Skeletal muscle cell (primary cell): ENCODE measurements at regions not wholly inside any gene's neighbourhood (a gene's known extent, or its start where the extent isn't known, plus 50 kb on each side); places are given as distances from the start of the nearest gene placed in this dataset.

ENCODE experiments used
- DNase-seq: peaks from one replicate; pipeline ENCODE4 v3.0.0-alpha.2; 2010; ENCODE audit warnings: low read depth
- H3K4me3 ChIP-seq: 2 replicates; pipeline ENCODE4 v1.5.1; 2011; ENCODE audit warnings: low read depth, mild to moderate bottlenecking, control low read depth, low read length, moderate library complexity

DNA sequence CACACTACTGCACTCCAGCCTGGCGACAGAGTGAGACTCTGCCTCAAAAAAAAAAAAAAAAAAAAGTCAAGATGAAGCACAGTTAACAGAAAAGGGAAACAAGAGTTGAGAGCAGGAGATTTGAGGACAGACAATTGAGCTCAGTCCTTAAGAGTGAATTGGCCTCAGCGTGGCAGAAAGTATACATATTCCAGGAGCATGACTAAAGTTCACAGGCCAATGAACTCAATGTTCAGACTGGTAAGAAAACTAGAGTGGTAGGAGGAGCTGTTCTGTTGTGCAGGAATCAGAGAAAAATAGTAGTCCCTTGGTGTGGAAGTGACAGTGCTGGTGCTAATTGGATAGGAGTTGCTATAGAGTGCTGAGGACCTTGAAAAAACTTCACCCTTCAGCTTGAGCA, 60.0 kb downstream of the NRN1 start:
- H3K4me3 ChIP-seq: no peak overlapping the region
- no peak for DNase-seq

GRCh38 chr6:5946181-5946580, 60.5 kb downstream of the NRN1 start:
- no peak for DNase-seq
- H3K4me3 ChIP-seq: no peak overlapping the region

DNA sequence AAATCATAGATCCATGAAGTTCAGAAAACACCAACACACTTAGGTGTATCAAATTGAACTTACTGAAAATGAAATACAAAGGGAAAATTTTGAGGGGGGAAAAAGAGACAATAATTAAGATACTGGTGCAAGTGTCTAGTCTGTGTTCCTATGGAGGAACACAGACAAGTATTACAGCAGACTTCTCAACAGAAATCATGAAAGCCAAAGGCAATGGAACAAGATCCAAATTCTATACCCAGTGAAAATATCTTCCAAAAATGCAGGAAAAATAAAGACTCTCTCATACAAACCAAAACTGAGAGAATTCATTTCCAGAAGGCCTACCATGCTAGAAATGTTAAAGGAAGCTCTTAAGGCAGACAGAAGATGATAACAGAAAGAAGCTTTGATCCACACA, 63.1 kb downstream of the NRN1 start:
- no peak for DNase-seq
- no peak overlapping the region for H3K4me3 ChIP-seq

- no peak for DNase-seq
- H3K4me3 ChIP-seq: no peak overlapping the region
Measured at GRCh38 chr6:5942591-5942990, 64.1 kb downstream of the NRN1 start.

GRCh38 chr6:5941188-5941587, 65.5 kb downstream of the NRN1 start:
- no peak overlapping the region for H3K4me3 ChIP-seq
- peak; percentile 31 for DNase-seq

DNA sequence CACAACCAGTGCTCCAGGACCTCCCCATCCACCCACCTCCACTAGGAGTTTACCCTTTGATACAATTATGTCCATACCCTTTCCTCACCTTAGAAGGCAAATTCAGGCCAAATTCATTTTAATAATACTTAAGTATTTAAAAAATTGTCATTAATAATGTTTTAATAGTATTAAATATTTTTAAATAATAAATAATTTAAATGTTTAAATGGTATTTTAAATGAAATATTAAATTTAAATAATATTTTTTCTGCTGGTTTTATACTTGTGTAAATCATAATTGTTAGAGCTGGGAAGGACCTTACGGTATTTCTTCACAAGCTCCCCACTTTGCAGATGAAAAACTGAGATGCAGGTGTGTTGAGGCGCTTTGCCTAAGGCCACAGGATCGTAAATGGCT, 67.8 kb downstream of the NRN1 start:
- H3K4me3 ChIP-seq: no peak overlapping the region
- no peak for DNase-seq

- no peak overlapping the region for H3K4me3 ChIP-seq
- no peak for DNase-seq
Measured at GRCh38 chr6:5937936-5938706, 68.6 kb downstream of the NRN1 start.

DNA sequence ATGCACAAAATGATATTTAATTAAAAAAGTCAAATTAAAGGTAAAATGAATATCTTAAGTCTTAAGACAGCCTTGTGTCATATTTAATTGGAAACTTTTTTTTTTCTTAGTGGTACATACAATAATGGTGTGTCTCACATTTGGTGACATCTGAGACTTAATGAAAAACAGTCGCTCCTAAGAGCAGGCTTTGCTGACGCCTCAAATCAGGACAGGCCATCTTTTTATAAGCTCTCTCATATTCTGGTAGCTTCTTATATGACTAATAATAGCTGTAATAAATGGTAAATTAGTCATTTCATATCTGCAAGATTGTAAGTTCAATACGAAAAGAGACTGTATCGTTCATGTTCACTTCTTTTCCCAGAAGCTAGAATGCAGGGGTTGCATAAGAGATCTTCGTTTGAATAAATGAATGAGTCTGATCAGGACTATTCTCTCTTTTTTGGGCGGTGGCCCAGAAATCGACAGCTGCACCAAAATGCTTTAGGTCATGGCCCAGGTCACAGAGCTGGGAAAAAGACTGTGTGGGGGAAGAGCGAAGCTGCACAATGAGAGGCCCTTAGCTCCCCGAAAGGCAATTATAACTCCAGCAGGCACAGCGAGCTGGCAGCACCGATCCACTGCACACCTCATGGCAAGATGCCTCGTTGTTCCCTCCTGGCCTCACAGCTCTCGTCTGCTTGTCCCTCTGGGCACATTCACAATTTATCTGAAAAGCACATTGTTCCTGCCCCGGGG, 69.4 kb downstream of the NRN1 start:
- H3K4me3 ChIP-seq: no peak overlapping the region
- no peak for DNase-seq

DNA sequence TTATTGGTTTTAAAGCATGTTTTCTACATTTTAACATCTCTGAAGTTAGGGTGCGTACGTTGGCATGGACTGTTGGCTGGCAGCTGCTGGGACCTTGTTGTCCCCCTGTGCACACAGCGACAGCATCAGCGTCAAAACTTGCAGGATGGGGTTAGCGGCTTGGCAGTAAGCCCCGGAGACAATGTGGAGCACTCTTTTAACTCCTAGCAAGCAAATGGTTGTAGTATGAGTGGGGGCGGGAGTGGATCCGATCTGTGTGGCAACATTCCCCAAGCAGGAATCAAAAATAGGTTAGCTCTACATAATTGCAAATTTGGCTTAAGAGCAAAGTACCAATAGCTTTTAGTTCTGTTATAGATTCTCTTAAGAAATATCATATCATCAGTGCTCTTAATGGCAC, 70.1 kb downstream of the NRN1 start:
- DNase-seq: no peak
- no peak overlapping the region for H3K4me3 ChIP-seq

DNA sequence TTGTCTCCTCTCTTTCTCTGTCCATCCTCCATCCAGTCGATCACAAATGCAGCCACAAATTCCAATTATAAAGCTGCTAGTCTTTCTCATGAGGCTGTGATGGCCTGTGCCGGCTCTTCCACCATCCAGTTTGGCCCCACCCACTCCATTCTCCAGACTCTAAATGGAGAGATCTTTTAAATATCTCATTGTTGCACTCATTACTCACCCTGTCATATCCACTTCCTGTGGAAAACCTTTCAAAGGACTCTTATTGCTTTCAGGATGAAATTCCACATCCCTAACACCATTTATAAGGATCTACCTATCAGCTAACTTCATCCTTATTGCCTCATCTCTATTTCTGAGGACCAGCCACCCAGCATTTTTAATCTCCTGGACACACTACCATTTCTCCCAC, 70.6 kb downstream of the NRN1 start:
- H3K4me3 ChIP-seq: no peak overlapping the region
- no peak for DNase-seq

GRCh38 chr6:5930968-5931367, 75.8 kb downstream of the NRN1 start:
- no peak for DNase-seq

GRCh38 chr6:5930143-5930770, 76.5 kb downstream of the NRN1 start:
- DNase-seq: no peak
- no peak overlapping the region for H3K4me3 ChIP-seq

More at GRCh38 chr6:5930968-5931367, 75.8 kb downstream of the NRN1 start:
- H3K4me3 ChIP-seq: no peak overlapping the region

GRCh38 chr6:5923840-5924239, 82.9 kb downstream of the NRN1 start:
- DNase-seq: no peak
- no peak overlapping the region for H3K4me3 ChIP-seq

GRCh38 chr6:5922230-5922629, 84.5 kb downstream of the NRN1 start:
- DNase-seq: no peak
- H3K4me3 ChIP-seq: no peak overlapping the region

DNA sequence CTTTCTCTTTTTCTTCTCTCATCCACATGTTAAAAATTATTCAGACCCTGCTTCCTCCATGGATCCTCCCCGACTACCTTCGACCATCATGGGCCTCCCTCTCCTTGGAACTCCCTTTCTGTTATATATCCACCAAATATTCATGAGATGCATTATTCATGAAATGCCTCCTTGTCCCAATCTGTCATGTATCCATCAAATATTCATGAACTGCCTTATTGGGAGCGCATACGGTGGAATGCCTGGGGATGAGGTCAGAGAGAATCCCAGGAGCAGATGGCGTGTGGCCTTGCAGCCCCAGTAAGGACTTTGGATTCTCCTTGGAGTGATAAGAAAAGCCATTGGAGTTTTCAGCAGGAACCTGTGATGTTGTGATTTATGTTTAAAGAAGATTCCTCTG, 97.0 kb downstream of the NRN1 start:
- H3K4me3 ChIP-seq: no peak overlapping the region
- DNase-seq: no peak

- no peak overlapping the region for H3K4me3 ChIP-seq
- no peak for DNase-seq
Measured at GRCh38 chr6:5906842-5907241, 99.9 kb downstream of the NRN1 start.

GRCh38 chr6:5906340-5906670, 100.4 kb downstream of the NRN1 start:
- no peak for DNase-seq
- no peak overlapping the region for H3K4me3 ChIP-seq

GRCh38 chr6:5905431-5906339, 101.0 kb downstream of the NRN1 start:
- H3K4me3 ChIP-seq: no peak overlapping the region
- peak; percentile 82 for DNase-seq

GRCh38 chr6:5904532-5904931, 102.2 kb downstream of the NRN1 start:
- no peak for DNase-seq
- no peak overlapping the region for H3K4me3 ChIP-seq
